GM19025 (cell line): ENCODE measurements at regions not wholly inside any gene's neighbourhood (a gene's known extent, or its start where the extent isn't known, plus 50 kb on each side); places are given as distances from the start of the nearest gene placed in this dataset.

ENCODE experiments used
- ATAC-seq: cut with Tn5 transposase; IDR thresholded peaks from one replicate; pipeline ENCODE4 v1.9.1; 2021; ENCODE audit warnings: mild to moderate bottlenecking, low read depth, moderate library complexity; ENCODE audit not compliant: unreplicated experiment

DNA sequence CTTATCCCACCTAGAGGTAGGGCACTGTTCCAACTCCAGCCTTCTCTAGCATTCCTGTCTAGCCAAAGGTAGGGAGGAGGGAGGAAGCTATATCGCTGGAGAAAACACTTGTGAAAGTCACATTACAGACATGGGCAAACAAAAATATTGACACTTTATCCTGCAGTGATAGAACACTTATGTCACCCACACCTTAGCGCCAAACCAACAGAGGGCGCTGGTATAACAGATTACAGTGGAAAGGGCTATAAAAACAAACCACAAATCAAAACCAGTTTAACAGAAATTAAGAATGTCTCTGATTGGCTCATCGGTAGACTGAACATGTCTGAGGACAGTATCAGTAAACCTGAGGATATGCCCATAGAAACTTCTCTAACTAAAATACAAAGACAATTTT, 451.3 kb downstream of the TLL1 start:
- no peak for ATAC-seq

DNA sequence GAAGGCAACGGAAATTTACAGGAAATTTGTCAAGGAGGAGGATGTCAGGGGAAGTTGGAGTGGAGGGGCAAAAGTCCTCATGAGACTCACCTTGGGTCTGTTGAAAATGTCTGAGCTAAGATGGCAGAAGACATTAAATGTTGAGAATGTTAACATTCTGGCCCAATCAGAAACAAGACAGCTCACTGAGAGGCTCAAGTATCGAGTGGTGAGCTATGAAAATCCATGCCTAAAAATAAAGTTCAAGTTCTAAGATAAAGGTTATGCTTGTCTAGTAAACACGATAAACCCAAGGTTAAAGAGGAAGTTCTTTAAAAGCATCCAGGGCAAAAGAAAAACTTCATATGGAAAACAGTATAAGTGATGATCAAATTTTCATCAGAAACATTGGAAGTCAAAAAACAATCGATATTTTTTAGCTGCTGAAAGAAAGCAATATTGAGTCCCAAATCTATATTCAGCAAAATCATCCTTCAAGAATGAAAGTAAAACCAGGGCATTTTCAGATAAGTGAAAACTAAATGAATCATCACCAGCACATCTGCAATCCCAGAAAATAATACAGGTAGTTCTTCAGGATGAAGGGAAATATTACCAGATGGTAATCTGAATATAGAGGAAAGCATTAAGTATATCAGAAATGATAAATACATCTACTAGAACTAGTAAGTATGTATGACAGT, 462.4 kb downstream of the TLL1 start:
- no peak for ATAC-seq

DNA sequence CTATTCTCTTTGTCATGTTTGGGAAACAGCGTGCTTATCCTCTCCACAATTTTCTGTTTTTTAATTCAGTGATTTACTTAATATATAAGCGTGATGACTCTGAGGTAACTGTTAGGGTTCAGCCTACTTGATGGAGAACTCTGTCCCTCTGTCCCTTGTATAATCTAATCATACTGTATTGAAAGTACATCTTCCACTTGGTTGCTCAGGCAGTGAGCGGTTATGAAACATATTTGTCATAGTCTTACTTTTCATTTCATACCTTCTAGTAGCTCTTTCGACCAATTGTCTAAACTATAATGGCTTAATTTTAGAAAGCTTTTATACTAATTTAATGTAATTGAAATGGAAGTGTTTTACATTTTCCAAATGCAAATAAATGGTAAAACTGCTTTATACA, 469.0 kb downstream of the TLL1 start:
- no peak for ATAC-seq

- ATAC-seq: no peak
These were observed 490.2 kb downstream of the TLL1 start for GRCh38 chr4:166363198-166363597.

GRCh38 chr4:166366012-166366411, 493.0 kb downstream of the TLL1 start:
- ATAC-seq: no peak

DNA sequence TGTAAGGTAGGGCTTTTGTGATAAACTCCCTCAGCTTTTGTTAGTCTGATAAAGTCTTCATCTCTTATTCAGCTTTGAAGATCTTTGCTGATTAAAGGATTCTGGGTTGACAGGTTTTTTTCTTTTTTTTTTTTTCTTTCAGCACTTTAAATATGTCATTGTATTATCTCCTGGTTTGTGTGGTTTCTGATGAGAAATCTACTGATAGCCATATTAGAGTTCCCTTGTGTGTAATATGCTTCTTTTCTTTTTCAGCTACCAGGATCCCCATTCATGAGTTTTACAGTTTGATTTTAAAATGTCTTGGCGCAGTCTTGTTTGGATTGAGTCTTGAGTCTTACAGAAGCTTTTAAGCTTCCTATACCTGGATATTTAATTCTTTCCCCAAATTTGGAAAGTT, 504.5 kb downstream of the TLL1 start:
- no peak for ATAC-seq

DNA sequence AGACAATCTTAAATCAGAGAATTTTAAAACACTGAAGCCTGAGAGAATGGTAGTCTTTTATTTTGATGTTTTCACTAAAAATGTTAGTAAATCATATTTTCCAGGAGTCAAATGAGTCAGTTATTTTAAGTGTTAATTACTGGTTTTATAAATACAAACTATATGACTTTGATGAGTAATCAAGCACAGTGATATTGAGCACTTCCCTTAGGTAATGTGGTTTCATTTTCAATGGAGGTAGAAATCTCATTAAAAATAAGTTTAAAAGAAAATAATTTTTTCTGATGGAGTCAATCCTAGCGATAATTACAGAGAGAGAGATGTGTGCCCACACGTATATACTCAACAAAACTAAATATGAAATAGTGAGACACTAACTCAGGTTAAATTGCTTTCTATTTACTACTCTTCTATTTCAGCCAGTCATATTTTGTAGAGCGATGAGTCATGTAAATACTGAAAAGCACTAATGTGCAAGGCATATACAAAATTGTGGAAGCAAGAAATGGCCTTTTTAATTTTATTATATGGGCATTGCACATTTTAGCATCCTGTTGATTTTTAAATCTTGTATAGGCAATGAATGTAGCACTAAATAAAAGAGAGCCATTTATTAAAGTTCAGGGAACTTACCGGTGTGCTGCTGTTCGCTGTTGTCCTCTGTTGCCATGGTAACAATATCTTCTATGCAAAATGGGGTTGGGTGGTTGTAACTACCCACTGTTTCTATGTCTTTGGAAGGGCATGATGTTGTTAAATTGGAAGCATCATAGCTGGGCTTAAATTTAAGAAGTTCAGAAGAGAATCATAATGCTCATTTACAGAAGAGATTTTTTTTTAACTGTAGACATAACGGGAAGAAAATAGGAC, 513.7 kb downstream of the TLL1 start:
- no peak for ATAC-seq

GRCh38 chr4:166391501-166391900, 518.5 kb downstream of the TLL1 start:
- no peak for ATAC-seq

GRCh38 chr4:166399021-166399420, 526.0 kb downstream of the TLL1 start:
- no peak for ATAC-seq

DNA sequence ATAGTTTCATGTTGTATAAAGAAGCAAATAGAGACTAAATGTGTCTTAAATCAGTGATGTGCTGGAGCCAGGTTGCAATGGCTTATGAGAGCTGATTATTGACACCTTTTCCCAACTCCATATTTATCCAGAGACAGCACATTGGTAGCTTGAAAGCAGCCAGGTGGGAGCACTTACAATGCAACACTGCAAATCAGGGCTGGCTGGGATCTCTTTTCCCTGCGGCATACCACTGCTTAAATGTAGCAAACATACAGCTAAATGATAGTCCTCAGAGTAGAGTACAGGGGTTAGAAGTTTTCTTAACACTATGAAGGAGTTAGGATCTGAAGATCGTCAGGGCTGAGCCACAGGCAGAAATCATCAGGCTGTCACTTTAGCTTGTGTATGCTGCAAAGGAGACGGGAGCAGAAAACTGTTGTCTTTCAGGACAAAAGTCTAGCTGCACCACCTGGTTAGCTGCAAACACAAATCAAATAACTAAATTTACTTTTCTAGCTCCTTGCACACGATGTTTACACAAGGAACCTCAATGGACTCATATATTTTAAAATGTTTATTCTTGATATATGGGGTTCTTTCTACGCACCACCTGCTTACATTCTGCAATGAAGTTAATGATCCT, 527.3 kb downstream of the TLL1 start:
- ATAC-seq: no peak

DNA sequence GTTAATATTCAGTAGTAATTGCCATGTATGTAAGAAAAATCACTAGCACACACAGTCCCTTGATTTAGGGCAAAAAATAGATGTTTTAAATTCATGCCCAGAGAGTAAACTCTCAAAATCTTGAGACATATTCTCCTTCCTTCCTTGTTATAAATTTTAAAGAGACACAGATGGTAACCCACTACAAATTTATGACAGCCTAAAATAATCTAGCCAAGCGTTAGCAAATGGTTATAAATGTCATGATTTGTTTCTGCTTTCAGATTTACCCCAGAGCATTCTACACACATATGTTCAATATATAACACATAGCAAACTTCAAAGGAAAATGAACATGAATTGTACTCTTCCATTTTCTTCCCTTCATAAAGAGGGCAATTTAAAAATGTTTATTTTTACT, 540.3 kb downstream of the TLL1 start:
- no peak for ATAC-seq

GRCh38 chr4:166414431-166414830, 541.4 kb downstream of the TLL1 start:
- ATAC-seq: no peak

DNA sequence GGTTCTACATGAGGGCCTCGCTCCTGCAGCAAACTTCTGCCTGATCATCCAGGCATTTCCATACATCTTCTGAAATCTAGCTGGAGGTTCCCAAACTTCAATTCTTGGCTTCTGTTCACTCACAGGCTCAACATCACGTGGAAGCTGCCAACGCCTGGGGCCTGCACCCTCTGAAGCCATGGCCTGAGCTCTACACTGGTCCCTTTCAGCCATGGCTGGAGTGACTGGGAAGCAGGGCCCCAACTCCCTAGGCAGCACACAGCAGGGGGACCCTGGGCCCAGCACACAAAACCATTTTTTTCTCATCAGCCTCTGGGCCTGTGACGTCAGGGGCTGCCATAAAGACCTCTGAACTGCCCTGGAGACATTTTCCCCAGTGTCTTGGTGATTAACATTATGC, 542.7 kb downstream of the TLL1 start:
- ATAC-seq: no peak

DNA sequence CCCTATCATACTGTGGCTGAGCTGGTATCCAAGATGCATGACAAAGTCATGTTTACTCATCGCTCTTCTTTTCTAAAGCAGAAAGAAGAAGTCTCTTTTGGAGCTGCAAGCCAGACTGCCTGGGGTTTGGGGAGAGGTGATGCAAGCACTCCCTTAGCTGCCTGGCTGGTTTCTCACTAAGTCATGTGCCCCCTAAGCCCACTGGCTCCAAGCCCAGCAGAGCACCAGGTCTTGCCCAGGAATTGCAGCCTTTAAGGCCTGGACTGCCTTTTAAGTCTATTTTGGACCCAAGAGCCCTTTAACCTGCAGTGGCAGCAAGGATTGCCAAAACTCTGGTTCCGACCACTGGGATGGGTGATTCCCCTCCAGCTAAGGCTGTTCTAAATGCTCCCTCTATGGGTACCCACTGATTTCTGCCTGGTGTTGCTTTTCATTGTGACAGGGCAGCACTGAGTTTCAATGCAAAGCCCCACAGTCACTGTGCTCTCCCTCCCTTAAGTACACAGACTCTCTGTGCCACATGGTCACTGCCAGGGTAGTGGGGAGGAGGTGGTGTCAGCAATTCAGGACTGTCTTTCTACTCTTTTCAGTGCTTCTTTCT, 548.6 kb downstream of the TLL1 start:
- ATAC-seq: no peak

- no peak for ATAC-seq
These were observed 549.4 kb downstream of the TLL1 start for GRCh38 chr4:166422475-166422874.

GRCh38 chr4:166426300-166426863, 553.3 kb downstream of the TLL1 start:
- ATAC-seq: no peak

DNA sequence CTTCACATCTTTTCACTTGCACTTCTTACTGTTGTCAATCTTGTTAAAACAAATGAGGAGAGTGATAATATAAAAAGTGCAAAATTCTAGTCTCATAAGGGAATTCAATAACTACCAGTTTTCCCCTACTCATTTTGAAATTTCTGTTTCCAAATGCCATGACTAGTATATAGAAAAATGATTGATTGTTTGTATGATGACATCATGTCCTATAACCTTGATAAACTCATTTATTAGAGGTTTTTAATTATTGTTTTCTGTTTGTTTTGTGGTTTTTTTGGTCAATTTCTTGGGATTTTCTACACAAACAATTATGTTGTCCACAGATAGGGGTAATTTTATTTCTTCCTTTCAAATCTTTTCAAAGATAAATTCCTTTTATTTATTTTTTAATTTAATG, 559.1 kb downstream of the TLL1 start:
- no peak for ATAC-seq

GRCh38 chr4:166432842-166433241, 559.8 kb downstream of the TLL1 start:
- ATAC-seq: no peak

GRCh38 chr4:166435449-166435848, 562.4 kb downstream of the TLL1 start:
- ATAC-seq: no peak

- no peak for ATAC-seq
These were observed 585.7 kb downstream of the TLL1 start for GRCh38 chr4:166458756-166459155.

GRCh38 chr4:166459621-166460020, 586.6 kb downstream of the TLL1 start:
- no peak for ATAC-seq
